ENCODE measurements at regions not wholly inside any gene's neighbourhood (a gene's known extent, or its start where the extent isn't known, plus 50 kb on each side); places are given as distances from the start of the nearest gene placed in this dataset.

GRCh38 chr12:74917743-74918142 is 291.9 kb downstream of the KCNC2 start:
- DNase-seq, result no peak

DNA sequence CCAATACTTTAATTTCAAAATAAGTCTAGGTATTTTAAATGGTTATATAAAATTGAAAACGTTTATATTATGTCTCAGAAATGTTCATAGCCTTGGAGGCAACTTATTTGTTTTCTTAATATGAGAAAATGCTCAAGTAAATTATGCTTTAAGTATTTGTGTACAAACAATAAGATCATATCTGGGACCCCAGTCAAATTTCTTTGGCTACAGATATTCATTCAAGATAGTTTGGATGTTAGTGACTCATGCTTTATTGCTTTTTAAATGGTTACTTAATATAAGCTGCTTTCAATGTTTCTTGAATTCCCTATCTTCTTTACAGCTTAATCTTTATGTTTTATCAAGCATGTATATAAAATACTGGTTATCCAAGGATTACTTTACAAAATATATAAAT is 291.3 kb downstream of the KCNC2 start:
- no peak for DNase-seq

DNA sequence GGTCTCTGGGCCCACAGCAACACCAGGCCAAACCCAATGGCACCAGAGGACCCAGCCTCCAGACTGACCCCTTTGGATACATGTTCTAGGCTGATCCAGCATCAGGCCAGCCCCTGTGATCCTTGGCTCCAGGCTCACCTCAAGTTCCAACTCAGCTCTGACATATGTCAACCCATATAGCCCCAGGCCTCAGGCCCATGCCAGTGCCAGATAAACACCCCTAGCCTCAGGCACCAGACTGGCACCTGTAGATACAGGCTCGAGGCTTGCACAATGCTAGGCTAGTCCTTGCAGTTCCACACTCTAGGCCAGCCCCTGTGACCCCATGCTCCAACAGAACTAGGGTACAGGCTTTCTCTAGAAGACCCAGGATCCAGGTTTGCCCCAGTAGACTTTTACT is 287.5 kb downstream of the KCNC2 start:
- no peak for DNase-seq

DNA sequence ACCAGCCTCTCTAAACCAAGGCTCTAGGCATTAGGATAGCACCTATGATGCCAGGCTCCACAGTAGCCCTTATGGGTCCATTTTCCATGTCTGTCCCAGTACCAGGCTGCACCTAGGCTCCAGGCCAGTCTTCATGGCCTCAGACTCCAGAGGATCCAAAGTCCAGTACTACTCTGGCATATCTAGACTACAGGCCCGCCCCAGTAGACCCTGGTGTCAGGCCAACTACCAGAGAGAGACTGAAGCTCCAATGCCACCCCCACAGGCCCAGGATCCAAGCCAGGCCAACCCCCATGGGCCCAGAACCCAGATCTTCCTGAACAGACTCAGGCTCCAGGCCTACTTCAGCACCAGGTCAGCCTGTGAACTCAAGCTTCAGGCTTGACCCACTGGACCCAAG is 287.0 kb downstream of the KCNC2 start:
- no peak for DNase-seq

- no peak for DNase-seq
Observed at GRCh38 chr12:74941670-74942069, 268.0 kb downstream of the KCNC2 start.

DNA sequence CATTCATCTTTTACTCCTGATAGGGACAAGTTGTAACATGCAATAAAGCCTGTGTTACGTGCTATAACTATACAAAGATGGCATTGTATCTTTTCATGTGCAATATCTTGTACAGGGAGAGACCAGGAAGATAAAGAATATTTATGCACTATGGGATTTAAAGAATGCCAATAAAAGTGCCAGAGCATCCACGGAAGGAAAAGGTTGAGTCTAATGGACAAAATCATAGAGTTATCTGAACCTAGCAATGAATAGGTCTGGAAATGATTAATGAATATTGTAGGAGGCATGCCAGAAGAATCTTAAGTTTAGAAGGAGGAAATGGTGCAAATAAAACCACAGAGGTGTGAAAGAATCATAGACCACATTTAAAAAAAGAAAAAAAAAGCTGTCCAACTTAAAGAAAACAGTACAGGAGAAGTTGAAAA is 263.9 kb downstream of the KCNC2 start:
- peak in 2 of 5 experiments; percentile 23 to 29 for DNase-seq

GRCh38 chr12:74953697-74954096 is 255.9 kb downstream of the KCNC2 start:
- DNase-seq, result no peak

GRCh38 chr12:74957231-74957630 is 252.4 kb downstream of the KCNC2 start:
- no peak for DNase-seq

DNA sequence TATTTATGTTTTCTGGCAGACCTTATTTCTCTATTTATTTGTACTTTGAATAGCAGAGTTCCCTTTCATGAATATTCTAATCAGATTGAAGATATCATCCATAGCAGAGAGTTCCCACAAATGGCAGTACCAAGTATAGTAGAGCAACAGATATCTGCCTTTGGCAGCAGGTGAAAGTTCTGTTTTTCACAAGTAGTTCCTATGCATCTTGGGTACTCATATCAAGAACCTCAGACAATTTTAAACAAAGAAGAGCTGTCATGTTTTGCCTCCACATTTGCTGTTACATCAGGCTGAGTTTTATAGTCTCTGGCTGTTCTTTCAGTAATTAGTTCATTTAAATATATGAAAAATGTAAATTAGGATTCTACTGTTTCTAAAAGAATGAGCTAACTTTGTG is 252.0 kb downstream of the KCNC2 start:
- no peak for DNase-seq

DNA sequence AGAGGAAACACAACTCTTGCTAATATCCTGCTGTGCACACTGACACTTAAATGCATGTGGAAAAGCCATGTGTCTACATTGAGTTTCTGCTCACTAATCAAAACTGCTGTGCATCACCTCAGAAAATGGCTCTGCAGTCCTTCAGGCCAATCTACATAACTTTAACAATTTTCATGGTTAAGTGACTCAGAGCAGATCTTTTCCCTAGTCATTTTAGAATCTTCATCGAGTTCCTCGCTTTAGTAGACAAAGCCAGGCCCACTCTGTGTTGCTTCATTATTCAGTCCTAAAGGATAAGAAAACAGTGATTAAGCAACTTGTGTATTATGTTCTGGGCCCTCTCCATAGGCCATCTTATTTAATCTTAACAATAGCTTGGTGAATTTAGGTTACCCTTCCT is 250.0 kb downstream of the KCNC2 start:
- no peak for DNase-seq

DNA sequence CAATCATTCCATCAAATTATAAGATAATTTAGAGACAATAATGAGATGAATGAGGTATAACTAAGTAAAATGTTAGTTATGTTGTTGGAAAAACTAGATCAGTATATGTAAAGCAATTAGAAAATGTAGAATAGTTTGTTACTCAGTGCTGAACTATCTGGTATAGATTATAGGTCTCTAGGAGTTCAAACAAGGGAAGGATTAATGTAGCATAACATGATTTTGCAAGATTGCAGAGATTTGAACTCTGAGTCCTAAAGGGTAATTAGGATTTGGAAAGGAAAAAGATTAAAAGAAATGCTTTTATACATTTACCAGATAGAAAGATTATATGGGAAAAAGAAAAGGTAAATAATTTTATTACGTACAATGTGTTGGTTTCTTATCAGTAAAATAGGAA is 246.3 kb downstream of the KCNC2 start:
- DNase-seq, result no peak

DNA sequence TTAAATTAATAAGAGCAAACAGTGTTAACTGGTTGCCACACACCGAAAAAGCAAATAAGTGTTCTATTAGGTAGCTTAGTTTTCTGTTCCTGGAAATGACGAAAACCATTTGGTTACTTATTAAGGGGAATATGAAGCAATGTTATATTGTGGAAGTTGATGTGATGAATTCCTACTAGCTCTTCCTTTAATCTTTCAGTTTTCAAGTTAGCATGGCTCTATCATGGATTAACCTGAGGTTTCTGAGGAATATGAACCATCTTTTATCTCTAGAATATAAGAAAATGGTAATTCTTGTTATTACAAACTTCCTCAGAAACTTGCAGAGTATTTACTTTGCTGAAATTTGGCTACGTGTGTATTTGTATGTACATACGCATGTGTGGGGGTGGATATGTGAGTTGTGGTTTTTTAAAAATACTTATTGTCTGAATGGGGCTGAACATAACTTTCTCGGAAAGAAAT is 245.7 kb downstream of the KCNC2 start:
- no peak for DNase-seq

- DNase-seq, result no peak
Observed at GRCh38 chr12:74964390-74964789, 245.2 kb downstream of the KCNC2 start.

DNA sequence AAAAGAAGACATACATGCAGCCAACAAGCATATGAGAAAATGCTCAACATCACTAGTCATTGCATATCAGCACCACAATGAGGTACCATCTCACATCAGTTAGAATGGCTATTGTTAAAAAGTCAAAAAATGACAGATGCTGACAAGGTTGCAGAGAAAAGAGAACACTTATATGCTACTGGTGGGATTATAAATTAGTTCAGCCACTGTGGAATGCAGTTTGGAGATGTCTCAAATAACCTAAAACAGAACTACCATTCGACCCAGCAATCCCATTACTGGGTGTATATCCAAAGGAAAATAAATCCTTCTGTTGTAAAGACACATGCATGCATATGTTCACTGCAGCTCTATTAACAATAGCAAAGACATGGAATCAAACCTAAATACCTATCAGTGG is 238.4 kb downstream of the KCNC2 start:
- DNase-seq, result no peak

- DNase-seq, result no peak
Observed at GRCh38 chr12:74977832-74978481, 231.7 kb downstream of the KCNC2 start.

DNA sequence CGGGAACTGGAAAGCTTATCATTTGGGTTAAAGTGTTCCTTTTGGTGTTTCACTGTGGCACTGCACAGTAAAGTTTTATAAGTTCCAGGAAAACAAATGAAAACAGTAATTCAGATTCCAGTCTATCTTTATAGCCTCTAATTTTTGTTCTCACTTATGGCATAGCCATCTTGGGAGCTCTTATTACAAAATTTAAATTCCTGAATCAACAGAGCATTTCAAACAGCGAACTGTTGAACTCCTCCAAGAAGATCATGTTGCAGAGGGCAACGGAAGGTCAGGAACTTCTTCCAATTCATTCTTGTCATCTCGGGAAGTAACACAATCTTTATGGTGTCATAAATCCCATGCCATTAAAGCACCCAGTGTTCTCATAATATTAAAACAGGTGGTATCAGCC is 229.1 kb downstream of the KCNC2 start:
- no peak for DNase-seq

DNA sequence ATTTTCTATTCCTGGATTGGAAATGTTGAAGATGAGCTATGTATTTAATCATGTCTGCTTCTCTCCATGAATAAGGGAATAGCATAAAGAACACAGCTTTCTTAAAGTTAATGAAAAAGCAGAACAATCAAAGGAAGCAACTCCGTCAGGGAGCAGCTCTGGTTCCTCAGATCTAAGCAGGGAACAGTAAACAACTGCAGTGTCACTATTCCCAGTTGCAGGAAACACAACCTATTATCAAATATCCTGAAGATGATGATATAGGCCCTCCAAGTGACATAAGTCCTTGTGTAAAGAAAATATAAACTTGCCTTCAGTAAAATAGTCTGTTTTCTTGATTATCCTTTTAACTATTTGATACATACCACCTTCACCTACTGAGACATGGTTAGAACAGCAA is 228.1 kb downstream of the KCNC2 start:
- DNase-seq, result no peak

- DNase-seq, result no peak
Observed at GRCh38 chr12:74983917-74984316, 225.7 kb downstream of the KCNC2 start.

DNA sequence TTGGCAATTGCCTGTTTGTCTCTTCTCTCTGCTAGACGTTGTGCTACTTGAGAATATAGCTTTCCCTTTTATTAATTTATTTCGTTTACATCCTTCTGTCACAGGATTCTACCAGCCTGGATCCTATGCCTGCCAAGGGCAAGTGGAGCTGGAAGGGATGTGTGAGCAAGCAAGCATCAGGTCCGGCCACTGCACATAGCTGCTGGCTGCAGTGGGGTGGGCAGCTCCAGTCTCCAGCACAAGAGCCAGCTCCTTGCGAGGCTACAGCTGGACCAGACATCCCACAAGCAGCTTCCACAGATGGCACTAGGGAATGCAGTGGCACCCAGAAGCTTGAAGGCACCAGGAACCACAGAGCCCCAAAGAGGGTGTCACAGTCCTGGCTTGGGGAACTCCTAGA is 225.0 kb downstream of the KCNC2 start:
- DNase-seq, result no peak

- no peak for DNase-seq
Observed at GRCh38 chr12:74985293-74985985, 224.2 kb downstream of the KCNC2 start.

DNA sequence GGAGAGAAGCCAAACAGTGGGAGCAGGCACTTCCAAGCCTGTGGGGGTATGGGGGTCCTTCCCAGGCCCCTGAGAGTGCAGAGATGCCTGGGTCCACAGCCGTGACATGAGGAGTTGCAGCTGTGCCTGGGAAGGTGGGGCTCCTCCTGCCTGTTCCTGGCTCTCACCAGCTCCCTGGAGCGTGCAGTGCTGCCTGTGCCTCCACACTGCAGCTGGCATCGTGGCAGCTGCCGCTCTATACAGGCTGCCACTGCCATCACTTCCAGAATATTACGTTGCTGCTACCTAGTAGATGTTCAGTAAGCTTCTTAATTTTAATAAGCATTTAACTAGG is 223.7 kb downstream of the KCNC2 start:
- DNase-seq, result no peak

DNA sequence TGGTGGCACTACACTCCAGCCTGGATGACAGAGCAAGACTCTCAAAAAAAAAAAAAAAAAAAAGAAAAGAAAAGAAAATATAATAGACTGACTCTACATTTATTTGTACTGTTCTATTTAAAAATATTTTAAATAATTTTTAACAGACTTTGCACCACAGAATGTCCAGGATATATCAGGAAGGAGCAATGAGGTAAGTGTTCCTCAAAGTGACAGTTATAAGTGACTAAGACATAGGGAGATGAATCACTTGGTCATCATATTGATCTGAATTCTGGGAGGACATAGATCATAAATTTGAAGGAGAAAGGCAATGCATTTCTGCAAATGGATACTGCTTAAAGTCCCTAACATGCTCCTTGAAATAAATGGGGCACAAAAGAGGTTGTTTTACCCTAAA is 221.5 kb downstream of the KCNC2 start:
- no peak for DNase-seq
